K562 (cell line): ENCODE measurements at regions not wholly inside any gene's neighbourhood (a gene's known extent, or its start where the extent isn't known, plus 50 kb on each side); places are given as distances from the start of the nearest gene placed in this dataset.
"Not testable (repeated sequence)": the region's sequence is repeated elsewhere in the genome, so short reads cannot be mapped to it uniquely, and the experiment has no call there.

Experiments
- ATAC-seq: fragments of 200-7000 bp; cut with Tn5 transposase; 3 replicates; pipeline ENCODE4 v1.9.1; 2020; ENCODE audit warnings: moderate library complexity
- BruUV-seq: library from RNA; stranded (reverse); fragments of 400-500 nt; replicated peaks from 2 replicates; lab custom pipeline; 2021; lab: Mats Ljungman, UMichigan
- CTCF ChIA-PET: fragments of 300-600 bp; formaldehyde crosslinking; extraction: SDS; loops from one replicate; lab custom pipeline; 2021; ENCODE audit warnings: low intra/inter-chr PET ratio; lab: Yijun Ruan, JAX
- POLR2A ChIA-PET: fragments of 300-600, 350-650 bp; sonication (Branson Sonifier 250); formaldehyde crosslinking; extraction: SDS; loops from one replicate; lab custom pipeline; 2021; ENCODE audit warnings: antibody characterized with exemption, inconsistent platforms; lab: Yijun Ruan, JAX
- DNase-seq, 4 experiments: peaks; one replicate each; pipeline versions ENCODE4 v3.0.0 to v3.0.0-alpha.2; 2011 to 2018; ENCODE audit warnings: low spot score in 3 of 4, mixed read lengths in 3 of 4; ENCODE audit errors: extremely low read depth in 1 of 4
- FAIRE-seq: peaks from 2 replicates; lab custom pipeline; 2011; peaks lifted over from hg19 to GRCh38; lab: Jason Lieb, UNC
- H2AFZ ChIP-seq: 2 replicates; pipeline ENCODE4 v1.6.0; 2011; ENCODE audit warnings: low read depth, low read length, control low read depth, inconsistent platforms
- H3K27ac ChIP-seq: fragments of 200-600 bp; 3 replicates; pipeline ENCODE4 v1.8.0; 2011; ENCODE audit warnings: low read depth, mild to moderate bottlenecking, control low read depth, inconsistent platforms, low read length, moderate library complexity, mixed read lengths; ENCODE audit errors: extremely low read depth
- H3K27me3 ChIP-seq, 2 experiments: fragments of 300-600 bp in 1 of 2; 2 replicates in 1 of 2; 3 replicates in 1 of 2; pipeline versions ENCODE4 v1.6.0 to v1.8.0; 2011; ENCODE audit warnings: inconsistent platforms in 2 of 2, low read length in 2 of 2, mild to moderate bottlenecking in 1 of 2, mixed read lengths in 1 of 2, moderate library complexity in 1 of 2; ENCODE audit not compliant: control insufficient read depth in 2 of 2, insufficient read depth in 2 of 2
- H3K36me3 ChIP-seq: fragments of 300-600 bp; 3 replicates; pipeline ENCODE4 v1.8.0; 2011; ENCODE audit warnings: mild to moderate bottlenecking, low read length, inconsistent platforms; ENCODE audit not compliant: control insufficient read depth, insufficient read depth
- H3K4me1 ChIP-seq, 2 experiments: fragments of 200-600 bp in 1 of 2; replicated peaks in 1 of 2; 2 replicates in 1 of 2; 3 replicates in 1 of 2; pipeline versions ENCODE4 v1.5.1 to v1.8.0; 2011; ENCODE audit warnings: inconsistent platforms in 2 of 2, low read length in 2 of 2, mild to moderate bottlenecking in 1 of 2, mixed read lengths in 1 of 2, moderate library complexity in 1 of 2; ENCODE audit not compliant: control insufficient read depth in 2 of 2, insufficient read depth in 2 of 2
- H3K4me2 ChIP-seq: 2 replicates; pipeline ENCODE4 v1.6.1; 2011; ENCODE audit warnings: low read length, control low read depth, inconsistent platforms, mixed read lengths; ENCODE audit not compliant: insufficient read depth
- H3K4me3 ChIP-seq: fragments of 200-600 bp; sonication (generic), shearing (Covaris generic); 2 replicates; pipeline ENCODE4 v1.5.1; 2016; ENCODE audit warnings: control low read depth, inconsistent platforms
- H3K79me2 ChIP-seq: fragments of 200-600 bp; 3 replicates; pipeline ENCODE4 v1.8.0; 2011; ENCODE audit warnings: low read length, inconsistent platforms; ENCODE audit not compliant: control insufficient read depth, insufficient read depth
- H3K9ac ChIP-seq, 2 experiments: 2 replicates each; pipeline versions ENCODE4 v1.6.0 to v1.6.1; 2011; ENCODE audit warnings: low read depth in 2 of 2, low read length in 2 of 2, control low read depth in 1 of 2, inconsistent platforms in 1 of 2, mild to moderate bottlenecking in 1 of 2, mixed read lengths in 1 of 2; ENCODE audit not compliant: insufficient read depth in 1 of 2
- H3K9me1 ChIP-seq: one replicate; pipeline ENCODE4 v1.6.0; 2011; ENCODE audit warnings: inconsistent platforms, mild to moderate bottlenecking, low read length, moderate library complexity; ENCODE audit not compliant: control insufficient read depth, insufficient read depth
- H3K9me3 ChIP-seq: replicated peaks from 2 replicates; pipeline ENCODE4 v1.5.1; 2011; ENCODE audit warnings: low read depth, low read length, inconsistent platforms; ENCODE audit not compliant: control insufficient read depth, insufficient read depth
- H4K20me1 ChIP-seq: replicated peaks from 2 replicates; pipeline ENCODE4 v1.6.1; 2011; ENCODE audit warnings: low read length, inconsistent platforms, mixed read lengths; ENCODE audit not compliant: control insufficient read depth, insufficient read depth
- BACH1 ChIP-seq: fragments of 200-800 bp; sonication (Bioruptor generic); IDR thresholded peaks from 2 replicates; pipeline ENCODE4 v1.6.1; 2016; ENCODE audit warnings: missing genetic modification characterization, missing compliant biosample characterization
- HDAC3 ChIP-seq: fragments of 450-650 bp; IDR thresholded peaks from 2 replicates; pipeline ENCODE4 v1.6.1; 2018; ENCODE audit warnings: borderline replicate concordance, mild to moderate bottlenecking, moderate library complexity; ENCODE audit not compliant: partially characterized antibody
- LARP7 ChIP-seq: fragments of 450-650 bp; IDR thresholded peaks from 2 replicates; pipeline ENCODE4 v1.6.1; 2016
- TCF7L2 ChIP-seq: fragments of 150-350 bp; IDR thresholded peaks from 2 replicates; pipeline ENCODE4 v1.6.1; 2016; ENCODE audit warnings: low read depth, mild to moderate bottlenecking, low read length, moderate library complexity
- ZNF146 ChIP-seq: IDR thresholded peaks from one replicate; pipeline ENCODE4 v1.6.1; 2018; ENCODE audit warnings: missing compliant biosample characterization; ENCODE audit not compliant: unreplicated experiment
- ZNF354B ChIP-seq: fragments of 250-450 bp; sonication (Bioruptor Pico); IDR thresholded peaks from 2 replicates; pipeline ENCODE4 v1.4.0; 2020
- ZNF507 ChIP-seq: conservative IDR thresholded peaks from 2 replicates; pipeline ENCODE4 v1.6.1; 2017; ENCODE audit warnings: missing genetic modification characterization, missing compliant biosample characterization
- ZNF695 ChIP-seq: fragments of 450-650 bp; formaldehyde crosslinking; IDR thresholded peaks from 2 replicates; pipeline ENCODE4 v1.4.0; 2020; ENCODE audit warnings: mild to moderate bottlenecking, moderate library complexity
- WGBS: fragments of 100-300 bp; shearing (Covaris generic); methylation state at CpG from one replicate; pipeline ENCODE4 v1.1.6; 2016; ENCODE audit warnings: low coverage, mixed read lengths; ENCODE audit not compliant: insufficient coverage; ENCODE audit errors: missing lambda C conversion rate; 5-methylcytosine and 5-hydroxymethylcytosine counted together
- in situ Hi-C: fragments of 300-500 bp; cut with MboI; formaldehyde crosslinking; loops from 4 replicates; pipeline ENCODE4 v1.15.0; 2018; ENCODE audit warnings: inconsistent platforms, mixed read lengths
- intact Hi-C: fragments of 100-400 bp; cut with micrococcal nuclease; formaldehyde crosslinking; loops from 2 replicates; pipeline ENCODE4 v1.14.2; 2022

DNA sequence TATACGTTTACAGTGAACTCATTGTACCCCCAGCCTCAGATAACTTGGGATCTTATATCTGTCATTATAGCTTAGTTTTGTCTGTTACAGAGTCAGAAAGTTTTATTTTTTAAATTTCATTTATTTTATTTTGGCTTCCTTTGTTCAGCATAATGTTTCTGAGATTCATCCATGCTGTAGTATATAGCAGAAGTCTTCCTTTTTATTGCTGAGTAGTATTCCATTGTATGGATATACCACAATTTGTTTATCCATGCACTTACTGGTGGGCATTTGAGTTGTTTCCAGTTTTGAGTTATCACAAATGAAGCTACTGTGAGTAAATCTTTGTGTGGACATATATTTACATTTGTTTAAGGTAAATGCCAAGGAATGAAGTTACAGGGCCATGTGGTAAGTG is 122.3 kb downstream of the ADCYAP1 start:
- Histone ChIP-seq H3K9me3 (peaks cover 2% of the 10 kb centered on the region; the same call in 1 of the 2 replicates), H3K36me3 (no peaks in the 10 kb centered on the region), H3K9ac (no peak overlapping the region), H2AFZ (no peak overlapping the region), H4K20me1 (no peaks in the 10 kb centered on the region)
- no peak for TF ChIP-seq LARP7
- no peak for TF ChIP-seq ZNF695 (CRISPR knock-in tag)
- no peak for TF ChIP-seq TCF7L2
- TF ChIP-seq BACH1 (tag) = no peak
- peak; percentile 92 for TF ChIP-seq ZNF146 (CRISPR knock-in tag)
- TF ChIP-seq HDAC3 = no peak
- TF ChIP-seq, all 486 proteins: peak for 1
- H3K79me2 ChIP-seq = no peaks in the 10 kb centered on the region
- CTCF ChIA-PET = no interaction called here
- in situ Hi-C loops = no loop called here
- H3K9me1 ChIP-seq = no peaks in the 10 kb centered on the region
- H3K27ac ChIP-seq = no peak overlapping the region
- no peaks in the 10 kb centered on the region for H3K27me3 ChIP-seq
- H3K4me2 ChIP-seq = no peak overlapping the region
- ATAC-seq = no peak
- WGBS = 38% methylated on average over 1 of the region's 1 CpG
- no peak for DNase-seq
- FAIRE-seq = no peak
- H3K4me1 ChIP-seq = no peaks in the 10 kb centered on the region
- no peak overlapping the region for H3K4me3 ChIP-seq
- BruUV-seq = no TSS peak
- intact Hi-C loops = no loop called here
- POLR2A ChIA-PET = no interaction called here

- H3K79me2 ChIP-seq, H2AFZ ChIP-seq, H3K27ac ChIP-seq, CTCF ChIA-PET, H3K9me1 ChIP-seq, H3K9me3 ChIP-seq: not testable (repeated sequence)
- 16% methylated on average over 3 of the region's 3 CpGs for WGBS
- POLR2A ChIA-PET = interaction anchor here (1.0 kb wide), 1 partner anchor 8 kb away, joined by 3 read pairs; no protein-coding TSS in a partner anchor
- TF ChIP-seq ZNF354B (CRISPR knock-in tag) (peak; percentile 56; the same call in 1 of the 2 replicates), ZNF507 (tag) (peak; percentile 92)
- TF ChIP-seq, all 486 proteins: peak for 2; not testable (repeated sequence) for 484
- H3K27me3 ChIP-seq, H4K20me1 ChIP-seq, H3K9ac ChIP-seq, intact Hi-C loops, DNase-seq, BruUV-seq, H3K4me2 ChIP-seq, H3K4me1 ChIP-seq, H3K4me3 ChIP-seq, H3K36me3 ChIP-seq, ATAC-seq, in situ Hi-C loops, FAIRE-seq: not testable (repeated sequence)
These were observed 128.4 kb downstream of the ADCYAP1 start for GRCh38 chr18:1033092-1033491.
